Lower leg skin (tissue), 4 donors: ENCODE measurements at regions not wholly inside any gene's neighbourhood (a gene's known extent, or its start where the extent isn't known, plus 50 kb on each side); places are given as distances from the start of the nearest gene placed in this dataset.

ENCODE experiments used
- DNase-seq, 2 donors: peaks; one replicate each; pipeline ENCODE4 v3.0.0-alpha.2; 2019; ENCODE audit warnings: low spot score in 2 of 2
- H3K4me3 ChIP-seq: fragments of 200-600 bp; sonication (generic); 2 replicates; pipeline ENCODE4 v1.5.1; 2017; ENCODE audit warnings: mild to moderate bottlenecking, low read depth; ENCODE audit not compliant: poor library complexity, severe bottlenecking
- CTCF ChIP-seq, 3 donors: fragments of 450-650 bp; IDR thresholded peaks; one replicate each; pipeline ENCODE4 v1.5.1; 2016; ENCODE audit warnings: antibody characterized with exemption in 3 of 3, mild to moderate bottlenecking in 3 of 3, moderate library complexity in 2 of 3
- POLR2A ChIP-seq, 2 donors: fragments of 450-650 bp; IDR thresholded peaks; one replicate each; pipeline ENCODE4 v1.6.1; 2016 to 2017; ENCODE audit warnings: antibody characterized with exemption in 2 of 2, mild to moderate bottlenecking in 1 of 2, moderate library complexity in 1 of 2
- WGBS, 2 donors: methylation state at CpG; one replicate each; pipeline ENCODE4 v1.1.5; 2018; 5-methylcytosine and 5-hydroxymethylcytosine counted together
- intact Hi-C: fragments of 100-400 bp; cut with DNase I; formaldehyde crosslinking; loops from one replicate; pipeline ENCODE4 v1.15.0; 2023; ENCODE audit warnings: low total_unique reads

DNA sequence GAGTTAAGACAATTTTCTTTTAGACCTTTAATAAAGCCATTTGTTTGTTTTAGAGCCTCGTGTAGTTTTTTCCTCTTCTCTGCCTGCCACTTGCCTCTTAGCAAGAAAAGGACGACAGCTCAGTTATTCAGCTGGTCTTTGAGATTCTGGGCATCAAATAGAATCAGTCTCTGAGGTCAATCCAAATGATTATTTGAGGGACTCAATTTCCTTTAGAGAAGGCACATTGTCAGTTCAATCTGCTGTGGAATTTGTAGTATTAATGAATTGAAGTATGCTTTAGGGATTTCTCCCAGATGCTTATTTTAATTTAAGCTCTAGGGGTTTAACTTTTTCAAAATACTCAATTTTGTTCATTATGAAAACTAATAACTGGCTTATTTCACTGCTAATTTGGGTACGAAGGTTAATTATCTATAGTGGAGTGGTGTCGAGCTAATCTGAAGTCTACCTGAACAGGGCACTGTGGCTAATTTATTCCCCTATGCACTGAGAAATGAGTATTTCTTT is 841.2 kb upstream of the AUTS2 start:
- WGBS, 2 donors, result 76 to 77% methylated on average over 4 of the region's 4 CpGs
- no peak for TF ChIP-seq POLR2A (IDR thresholded peaks at IDR 0.05)
- TF ChIP-seq CTCF (IDR thresholded peaks at IDR 0.05), result no peak
- intact Hi-C loops, result no loop called here
- DNase-seq, result no peak
- H3K4me3 ChIP-seq, result no peak overlapping the region

- 73 to 80% methylated on average over 3 of the region's 3 CpGs for WGBS, 2 donors
- TF ChIP-seq CTCF (IDR thresholded peaks at IDR 0.05) (no peak), POLR2A (IDR thresholded peaks at IDR 0.05) (no peak)
- intact Hi-C loops, result no loop called here
- H3K4me3 ChIP-seq, result no peak overlapping the region
- no peak for DNase-seq
Observed at GRCh38 chr7:68760556-68760955, 837.7 kb upstream of the AUTS2 start.

DNA sequence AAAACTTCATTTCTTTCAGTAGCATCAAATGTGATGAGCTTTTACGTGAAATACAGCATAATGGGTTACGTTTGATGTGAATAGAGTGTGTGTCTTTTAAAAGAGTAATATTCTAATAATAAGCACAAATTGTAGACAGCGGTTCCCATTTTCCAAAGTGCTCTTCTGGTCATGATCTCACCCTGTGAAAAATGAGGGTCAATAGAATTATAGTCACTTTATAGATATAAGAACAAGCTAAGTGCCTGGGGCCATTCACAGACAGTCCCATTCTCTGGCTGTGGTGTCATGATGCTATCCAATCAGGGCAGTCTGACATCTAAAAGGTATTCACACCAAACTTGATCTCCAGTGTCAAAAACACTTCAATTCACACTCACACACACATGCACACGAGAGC is 830.8 kb upstream of the AUTS2 start:
- TF ChIP-seq POLR2A (IDR thresholded peaks at IDR 0.05) (no peak), CTCF (IDR thresholded peaks at IDR 0.05) (no peak)
- 68 to 86% methylated on average over 4 of the region's 4 CpGs for WGBS, 2 donors

DNA sequence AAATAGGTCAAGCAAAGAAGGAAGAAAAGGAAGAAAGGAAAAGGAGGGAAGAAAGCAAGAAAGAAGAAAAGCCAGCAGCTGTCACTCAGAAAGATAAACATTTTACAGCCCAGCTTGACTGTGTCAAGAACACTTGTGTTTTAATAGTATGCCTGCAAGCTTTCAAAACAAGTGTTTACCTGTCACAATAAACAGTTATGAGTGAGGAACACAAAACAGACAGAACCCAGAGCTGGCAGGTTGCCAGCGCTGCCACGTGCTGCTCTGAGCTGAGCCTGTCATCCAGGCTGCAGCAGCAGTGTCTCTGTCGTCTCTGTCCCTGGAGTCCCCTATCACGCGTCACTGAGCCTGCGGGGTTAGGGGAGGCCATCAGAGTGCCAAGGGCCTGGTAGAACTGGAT is 827.6 kb upstream of the AUTS2 start:
- TF ChIP-seq CTCF (IDR thresholded peaks at IDR 0.05), result no peak
- TF ChIP-seq POLR2A (IDR thresholded peaks at IDR 0.05), result no peak
- WGBS, 2 donors, result 18 to 33% methylated on average over 6 of the region's 6 CpGs
- H3K4me3 ChIP-seq, result no peak overlapping the region
- intact Hi-C loops, result no loop called here
- DNase-seq, result no peak

More for the DNA sequence above, 830.8 kb upstream of the AUTS2 start:
- no peak overlapping the region for H3K4me3 ChIP-seq
- intact Hi-C loops, result no loop called here
- DNase-seq, result no peak

GRCh38 chr7:68776326-68776725 is 821.9 kb upstream of the AUTS2 start:
- DNase-seq, result no peak
- TF ChIP-seq CTCF (IDR thresholded peaks at IDR 0.05), result no peak
- TF ChIP-seq POLR2A (IDR thresholded peaks at IDR 0.05), result no peak
- H3K4me3 ChIP-seq, result no peak overlapping the region
- intact Hi-C loops, result no loop called here
- WGBS, 2 donors, result 61 to 64% methylated on average over 3 of the region's 3 CpGs

DNA sequence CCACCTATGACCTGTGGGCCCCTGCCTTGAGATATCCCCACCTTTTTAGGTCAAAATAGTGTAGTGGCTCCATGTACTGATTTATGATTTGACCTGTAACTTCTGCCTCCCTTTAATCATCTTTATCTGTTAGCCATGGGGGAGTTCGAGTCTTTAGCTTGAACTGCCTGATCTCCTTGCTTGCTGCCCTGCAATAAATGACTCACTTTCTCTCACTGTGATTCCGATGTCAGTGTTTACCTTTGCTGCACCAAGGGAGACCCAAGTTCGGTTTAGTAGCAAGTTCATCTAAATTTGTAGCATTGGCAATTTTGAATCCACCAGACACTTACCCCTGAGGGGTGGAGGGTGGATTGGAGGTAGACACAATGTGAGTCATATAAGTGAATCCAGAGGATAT is 814.6 kb upstream of the AUTS2 start:
- no peak overlapping the region for H3K4me3 ChIP-seq
- 78% methylated on average over 3 of the region's 3 CpGs for WGBS, 2 donors
- intact Hi-C loops, result no loop called here
- TF ChIP-seq POLR2A (IDR thresholded peaks at IDR 0.05) (no peak), CTCF (IDR thresholded peaks at IDR 0.05) (no peak)
- no peak for DNase-seq
